CD4-positive, alpha-beta T cell treated with Interleukin-6 for 4 hours (primary cell): ENCODE measurements at regions not wholly inside any gene's neighbourhood (a gene's known extent, or its start where the extent isn't known, plus 50 kb on each side); places are given as distances from the start of the nearest gene placed in this dataset.

ENCODE experiments used
- DNase-seq: peaks from one replicate; pipeline ENCODE4 v3.0.0-alpha.2; 2020; ENCODE audit warnings: mixed read lengths

GRCh38 chr4:163582703-163583102, 88.2 kb downstream of the TMA16 start:
- no peak for DNase-seq

GRCh38 chr4:163587867-163588266, 93.4 kb downstream of the TMA16 start:
- no peak for DNase-seq

- no peak for DNase-seq
These were observed 94.0 kb downstream of the TMA16 start for GRCh38 chr4:163588532-163588931.

- no peak for DNase-seq
These were observed 95.6 kb downstream of the TMA16 start for GRCh38 chr4:163590103-163590502.

GRCh38 chr4:163590619-163591264, 96.3 kb downstream of the TMA16 start:
- no peak for DNase-seq

- DNase-seq: no peak
These were observed 97.1 kb downstream of the TMA16 start for GRCh38 chr4:163591614-163592020.

GRCh38 chr4:163592212-163592611, 97.7 kb downstream of the TMA16 start:
- DNase-seq: no peak

GRCh38 chr4:163595580-163595979, 101.1 kb downstream of the TMA16 start:
- DNase-seq: no peak

GRCh38 chr4:163598028-163598427, 103.5 kb downstream of the TMA16 start:
- DNase-seq: no peak

- DNase-seq: no peak
These were observed 104.0 kb downstream of the TMA16 start for GRCh38 chr4:163598489-163598888.

- DNase-seq: no peak
These were observed 106.2 kb downstream of the TMA16 start for GRCh38 chr4:163600727-163601126.

- DNase-seq: no peak
These were observed 108.8 kb downstream of the TMA16 start for GRCh38 chr4:163603257-163603656.

- DNase-seq: no peak
These were observed 112.6 kb downstream of the TMA16 start for GRCh38 chr4:163606896-163607691.

- no peak for DNase-seq
These were observed 114.5 kb downstream of the TMA16 start for GRCh38 chr4:163609019-163609418.

- no peak for DNase-seq
These were observed 116.2 kb downstream of the TMA16 start for GRCh38 chr4:163610648-163611047.

- DNase-seq: no peak
These were observed 116.7 kb downstream of the TMA16 start for GRCh38 chr4:163611182-163611581.

- no peak for DNase-seq
These were observed 117.4 kb downstream of the TMA16 start for GRCh38 chr4:163611784-163612445.

GRCh38 chr4:163612762-163613161, 118.3 kb downstream of the TMA16 start:
- no peak for DNase-seq

GRCh38 chr4:163613383-163613782, 118.9 kb downstream of the TMA16 start:
- DNase-seq: no peak

GRCh38 chr4:163614866-163615265, 120.4 kb downstream of the TMA16 start:
- DNase-seq: no peak

GRCh38 chr4:163618845-163619244, 124.4 kb downstream of the TMA16 start:
- no peak for DNase-seq

GRCh38 chr4:163620738-163621137, 126.2 kb downstream of the TMA16 start:
- no peak for DNase-seq

GRCh38 chr4:163621821-163622220, 127.3 kb downstream of the TMA16 start:
- no peak for DNase-seq
